Stimulated activated CD8-positive, alpha-beta memory T cell treated with anti-CD3 and anti-CD28 coated beads, Interleukin-15, amount 100 ng/mL, for 24 hours (primary cell): ENCODE measurements at regions not wholly inside any gene's neighbourhood (a gene's known extent, or its start where the extent isn't known, plus 50 kb on each side); places are given as distances from the start of the nearest gene placed in this dataset.

ENCODE experiments used
- DNase-seq: peaks from one replicate; pipeline ENCODE4 v3.0.0-alpha.2; 2020; ENCODE audit warnings: low read depth

- DNase-seq = no peak
These were observed 274.4 kb upstream of the PCSK5 start for GRCh38 chr9:75616052-75616451.

- DNase-seq = no peak
These were observed 273.5 kb upstream of the PCSK5 start for GRCh38 chr9:75616841-75617566.

- DNase-seq = no peak
These were observed 267.0 kb upstream of the PCSK5 start for GRCh38 chr9:75623462-75623861.

GRCh38 chr9:75624998-75625397 lies 265.5 kb upstream of the PCSK5 start:
- DNase-seq = no peak

GRCh38 chr9:75626860-75627259 lies 263.6 kb upstream of the PCSK5 start:
- no peak for DNase-seq

- no peak for DNase-seq
These were observed 261.5 kb upstream of the PCSK5 start for GRCh38 chr9:75628952-75629351.

- no peak for DNase-seq
These were observed 256.9 kb upstream of the PCSK5 start for GRCh38 chr9:75633451-75634057.

GRCh38 chr9:75636427-75637045 lies 253.9 kb upstream of the PCSK5 start:
- no peak for DNase-seq

- no peak for DNase-seq
These were observed 250.4 kb upstream of the PCSK5 start for GRCh38 chr9:75639971-75640610.

- no peak for DNase-seq
These were observed 248.0 kb upstream of the PCSK5 start for GRCh38 chr9:75642522-75642921.

- DNase-seq = no peak
These were observed 245.8 kb upstream of the PCSK5 start for GRCh38 chr9:75644649-75645048.

- no peak for DNase-seq
These were observed 242.4 kb upstream of the PCSK5 start for GRCh38 chr9:75648034-75648433.

GRCh38 chr9:75649060-75649459 lies 241.4 kb upstream of the PCSK5 start:
- no peak for DNase-seq

GRCh38 chr9:75651709-75652108 lies 238.8 kb upstream of the PCSK5 start:
- DNase-seq = no peak

- no peak for DNase-seq
These were observed 237.1 kb upstream of the PCSK5 start for GRCh38 chr9:75653335-75653734.

- no peak for DNase-seq
These were observed 236.7 kb upstream of the PCSK5 start for GRCh38 chr9:75653750-75654149.

GRCh38 chr9:75657015-75657414 lies 233.5 kb upstream of the PCSK5 start:
- DNase-seq = no peak

- no peak for DNase-seq
These were observed 232.1 kb upstream of the PCSK5 start for GRCh38 chr9:75658301-75658905.

GRCh38 chr9:75664597-75664996 lies 225.9 kb upstream of the PCSK5 start:
- no peak for DNase-seq

GRCh38 chr9:75666856-75667554 lies 223.5 kb upstream of the PCSK5 start:
- no peak for DNase-seq

GRCh38 chr9:75669721-75670120 lies 220.8 kb upstream of the PCSK5 start:
- no peak for DNase-seq

- DNase-seq = no peak
These were observed 219.1 kb upstream of the PCSK5 start for GRCh38 chr9:75671354-75671753.
